ENCODE measurements at regions not wholly inside any gene's neighbourhood (a gene's known extent, or its start where the extent isn't known, plus 50 kb on each side); places are given as distances from the start of the nearest gene placed in this dataset.

DNA sequence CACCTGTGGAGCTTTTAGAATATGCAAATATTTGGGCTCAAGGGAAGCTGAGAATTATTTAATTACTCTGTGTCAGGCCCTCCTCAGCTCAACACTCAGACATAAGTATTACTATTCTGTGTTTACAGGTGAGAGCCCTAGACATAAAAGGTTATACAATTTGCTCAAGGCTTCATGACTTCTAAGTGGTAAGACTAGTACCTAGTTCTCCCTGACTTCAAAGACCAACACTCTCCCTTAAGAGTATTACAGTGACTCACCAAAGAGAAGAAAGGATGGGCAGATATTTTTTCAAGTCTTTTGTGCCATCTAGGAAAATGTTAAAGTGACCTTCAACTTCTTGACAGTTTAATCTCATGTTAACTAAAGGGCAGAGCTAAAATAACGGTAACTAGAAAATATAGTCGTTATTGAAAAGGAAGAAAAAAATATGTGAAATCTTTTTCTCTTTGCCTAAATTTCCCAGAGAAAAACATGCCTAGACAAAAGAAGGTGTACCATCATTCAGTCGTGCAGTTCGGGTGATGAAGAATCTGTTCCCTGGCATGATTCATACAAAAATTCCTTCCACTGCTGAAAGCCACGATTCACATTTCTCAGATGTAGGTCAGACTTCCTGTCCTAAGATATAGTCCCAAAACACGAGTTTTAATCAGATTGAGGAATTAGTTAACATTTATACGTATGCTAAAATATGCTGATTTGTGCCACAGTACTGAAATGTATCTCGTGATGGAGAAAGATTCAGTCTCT, 849.1 kb upstream of the API5 start:
- BruUV-seq (replicated peaks) = no TSS peak
- no peak for DNase-seq (ENCODE audit: low read depth, low spot score)
- no peaks in the 10 kb centered on the region for H3K4me1 ChIP-seq (ENCODE audit: control insufficient read depth, insufficient read depth, low read length)
- no peak for ATAC-seq
- no peak overlapping the region for H3K27ac ChIP-seq (ENCODE audit: low read length)
- intact Hi-C loops (cut with micrococcal nuclease; ENCODE audit: unreplicated experiment) (no loop called here), in situ Hi-C loops (cut with HindIII; ENCODE audit: low pct_unique_long_range_greater_than_20kb, low sequenced_read_pairs) (no loop called here)
- CTCF ChIA-PET = no interaction called here
- no peaks in the 10 kb centered on the region for H3K9me3 ChIP-seq (ENCODE audit: control insufficient read depth, insufficient read depth, low read depth, low read length)
- no peak overlapping the region for H3K4me3 ChIP-seq (ENCODE audit: low read depth in 2 of 2, low read length in 2 of 2)
- POLR2A ChIA-PET = no interaction called here
- no peaks in the 10 kb centered on the region for H3K27me3 ChIP-seq (ENCODE audit: control insufficient read depth, insufficient read depth, low read length)
- TF ChIP-seq TCF7L2 (IDR thresholded peaks at IDR 0.05; ENCODE audit: low read depth, low read length) (no peak), SIN3A (IDR thresholded peaks at IDR 0.05; ENCODE audit: borderline replicate concordance, insufficient read depth, low read depth, low read length) (no peak), POLR2AphosphoS5 (IDR thresholded peaks at IDR 0.05; ENCODE audit: low read depth, low read length) (no peak)
- TF ChIP-seq, protein P1, sequence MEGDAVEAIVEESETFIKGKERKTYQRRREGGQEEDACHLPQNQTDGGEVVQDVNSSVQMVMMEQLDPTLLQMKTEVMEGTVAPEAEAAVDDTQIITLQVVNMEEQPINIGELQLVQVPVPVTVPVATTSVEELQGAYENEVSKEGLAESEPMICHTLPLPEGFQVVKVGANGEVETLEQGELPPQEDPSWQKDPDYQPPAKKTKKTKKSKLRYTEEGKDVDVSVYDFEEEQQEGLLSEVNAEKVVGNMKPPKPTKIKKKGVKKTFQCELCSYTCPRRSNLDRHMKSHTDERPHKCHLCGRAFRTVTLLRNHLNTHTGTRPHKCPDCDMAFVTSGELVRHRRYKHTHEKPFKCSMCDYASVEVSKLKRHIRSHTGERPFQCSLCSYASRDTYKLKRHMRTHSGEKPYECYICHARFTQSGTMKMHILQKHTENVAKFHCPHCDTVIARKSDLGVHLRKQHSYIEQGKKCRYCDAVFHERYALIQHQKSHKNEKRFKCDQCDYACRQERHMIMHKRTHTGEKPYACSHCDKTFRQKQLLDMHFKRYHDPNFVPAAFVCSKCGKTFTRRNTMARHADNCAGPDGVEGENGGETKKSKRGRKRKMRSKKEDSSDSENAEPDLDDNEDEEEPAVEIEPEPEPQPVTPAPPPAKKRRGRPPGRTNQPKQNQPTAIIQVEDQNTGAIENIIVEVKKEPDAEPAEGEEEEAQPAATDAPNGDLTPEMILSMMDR (IDR thresholded peaks at IDR 0.05) = no peak
- TF ChIP-seq, protein P2, sequence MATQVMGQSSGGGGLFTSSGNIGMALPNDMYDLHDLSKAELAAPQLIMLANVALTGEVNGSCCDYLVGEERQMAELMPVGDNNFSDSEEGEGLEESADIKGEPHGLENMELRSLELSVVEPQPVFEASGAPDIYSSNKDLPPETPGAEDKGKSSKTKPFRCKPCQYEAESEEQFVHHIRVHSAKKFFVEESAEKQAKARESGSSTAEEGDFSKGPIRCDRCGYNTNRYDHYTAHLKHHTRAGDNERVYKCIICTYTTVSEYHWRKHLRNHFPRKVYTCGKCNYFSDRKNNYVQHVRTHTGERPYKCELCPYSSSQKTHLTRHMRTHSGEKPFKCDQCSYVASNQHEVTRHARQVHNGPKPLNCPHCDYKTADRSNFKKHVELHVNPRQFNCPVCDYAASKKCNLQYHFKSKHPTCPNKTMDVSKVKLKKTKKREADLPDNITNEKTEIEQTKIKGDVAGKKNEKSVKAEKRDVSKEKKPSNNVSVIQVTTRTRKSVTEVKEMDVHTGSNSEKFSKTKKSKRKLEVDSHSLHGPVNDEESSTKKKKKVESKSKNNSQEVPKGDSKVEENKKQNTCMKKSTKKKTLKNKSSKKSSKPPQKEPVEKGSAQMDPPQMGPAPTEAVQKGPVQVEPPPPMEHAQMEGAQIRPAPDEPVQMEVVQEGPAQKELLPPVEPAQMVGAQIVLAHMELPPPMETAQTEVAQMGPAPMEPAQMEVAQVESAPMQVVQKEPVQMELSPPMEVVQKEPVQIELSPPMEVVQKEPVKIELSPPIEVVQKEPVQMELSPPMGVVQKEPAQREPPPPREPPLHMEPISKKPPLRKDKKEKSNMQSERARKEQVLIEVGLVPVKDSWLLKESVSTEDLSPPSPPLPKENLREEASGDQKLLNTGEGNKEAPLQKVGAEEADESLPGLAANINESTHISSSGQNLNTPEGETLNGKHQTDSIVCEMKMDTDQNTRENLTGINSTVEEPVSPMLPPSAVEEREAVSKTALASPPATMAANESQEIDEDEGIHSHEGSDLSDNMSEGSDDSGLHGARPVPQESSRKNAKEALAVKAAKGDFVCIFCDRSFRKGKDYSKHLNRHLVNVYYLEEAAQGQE (IDR thresholded peaks at IDR 0.05; ENCODE audit: insufficient read depth in 1 of 2, low read depth in 2 of 2, low read length in 1 of 2) = no peak
- no peaks in the 10 kb centered on the region for H3K36me3 ChIP-seq (ENCODE audit: control insufficient read depth, insufficient read depth, low read length)

DNA sequence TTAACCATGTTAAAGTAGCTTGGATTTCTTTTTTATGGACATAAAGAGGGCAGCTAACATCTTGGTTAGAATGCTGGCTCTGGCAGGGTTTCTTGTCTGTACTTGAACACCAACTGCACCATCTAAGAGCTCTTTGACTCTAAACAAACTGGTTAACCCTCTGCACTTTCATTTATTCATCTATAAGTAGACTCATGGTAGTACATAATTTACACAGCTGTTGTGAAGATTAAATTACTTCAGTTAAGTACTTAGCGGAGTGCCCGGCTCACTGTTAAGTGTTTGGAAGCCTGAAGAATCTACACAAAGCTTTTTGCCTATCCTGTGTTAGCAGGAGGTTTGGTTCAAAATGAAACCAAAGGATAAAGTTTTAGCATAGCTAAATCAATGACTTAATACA, 846.2 kb upstream of the API5 start:
- CTCF ChIA-PET = no interaction called here
- ATAC-seq (no peak), DNase-seq (ENCODE audit: low read depth, low spot score) (no peak)
- in situ Hi-C loops (cut with HindIII; ENCODE audit: low pct_unique_long_range_greater_than_20kb, low sequenced_read_pairs) = no loop called here
- Histone ChIP-seq H3K4me3 (ENCODE audit: low read depth in 2 of 2, low read length in 2 of 2) (no peak overlapping the region), H3K27me3 (ENCODE audit: control insufficient read depth, insufficient read depth, low read length) (no peaks in the 10 kb centered on the region), H3K9me3 (ENCODE audit: control insufficient read depth, insufficient read depth, low read depth, low read length) (no peaks in the 10 kb centered on the region), H3K27ac (ENCODE audit: low read length) (no peak overlapping the region), H3K36me3 (ENCODE audit: control insufficient read depth, insufficient read depth, low read length) (no peaks in the 10 kb centered on the region), H3K4me1 (ENCODE audit: control insufficient read depth, insufficient read depth, low read length) (no peaks in the 10 kb centered on the region)
- BruUV-seq (replicated peaks) = no TSS peak
- TF ChIP-seq POLR2AphosphoS5 (IDR thresholded peaks at IDR 0.05; ENCODE audit: low read depth, low read length) (no peak), SIN3A (IDR thresholded peaks at IDR 0.05; ENCODE audit: borderline replicate concordance, insufficient read depth, low read depth, low read length) (no peak), TCF7L2 (IDR thresholded peaks at IDR 0.05; ENCODE audit: low read depth, low read length) (no peak)
- TF ChIP-seq, protein P2 (IDR thresholded peaks at IDR 0.05; ENCODE audit: insufficient read depth in 1 of 2, low read depth in 2 of 2, low read length in 1 of 2) = no peak
- TF ChIP-seq, protein P1 (IDR thresholded peaks at IDR 0.05) = no peak
- intact Hi-C loops (cut with micrococcal nuclease; ENCODE audit: unreplicated experiment) = no loop called here
- POLR2A ChIA-PET = no interaction called here

All from Panc1 (cell line).